Tongue (tissue), 1 donor: ENCODE measurements at regions not wholly inside any gene's neighbourhood (a gene's known extent, or its start where the extent isn't known, plus 50 kb on each side); places are given as distances from the start of the nearest gene placed in this dataset.
"Not testable (repeated sequence)": the region's sequence is repeated elsewhere in the genome, so short reads cannot be mapped to it uniquely, and the experiment has no call there.

Source experiments
- DNase-seq: peaks from one replicate; pipeline ENCODE4 v3.0.0-alpha.2; 2015

GRCh38 chr7:153012203-153012602 is 252.7 kb downstream of the ACTR3B start:
- DNase-seq = no peak

DNA sequence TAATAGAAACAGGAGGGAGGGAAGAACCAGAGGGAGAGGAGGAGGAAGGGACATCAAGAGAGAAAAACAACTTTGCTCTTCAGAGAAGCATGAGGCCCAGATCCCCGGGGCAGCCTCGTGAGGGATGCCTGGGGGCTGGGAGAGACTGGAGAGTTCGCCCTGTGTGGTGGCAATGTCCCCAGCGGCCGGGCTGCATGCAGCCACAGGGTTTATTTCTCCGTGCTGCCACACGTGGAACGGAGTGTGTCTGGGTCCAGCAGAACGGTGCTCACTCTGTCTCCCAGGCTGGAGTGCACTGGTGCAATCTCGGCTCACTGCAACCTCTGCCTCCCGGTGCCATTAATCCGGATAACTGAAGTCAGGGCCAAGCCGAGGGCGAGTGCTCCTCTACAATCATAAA is 257.7 kb downstream of the ACTR3B start:
- DNase-seq = no peak

DNA sequence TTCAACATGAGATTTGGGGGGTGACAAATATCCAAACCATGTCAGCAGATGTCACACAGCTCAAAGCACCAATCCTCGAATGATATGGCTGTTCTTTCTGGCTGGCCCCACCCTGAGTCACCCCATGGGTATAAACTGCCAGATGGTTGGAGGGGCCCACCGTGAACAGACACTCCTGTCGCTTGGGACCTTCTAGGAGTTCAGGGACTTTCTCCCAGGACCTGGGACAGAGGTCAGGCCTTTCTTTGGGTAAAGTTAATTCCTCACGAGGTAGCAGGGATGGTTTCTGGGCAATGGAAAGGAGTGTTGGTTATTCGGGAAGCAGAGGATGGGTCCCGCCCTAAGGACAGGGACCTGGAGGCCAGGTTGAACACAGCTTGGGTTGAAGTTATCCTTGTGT is 262.0 kb downstream of the ACTR3B start:
- DNase-seq = no peak

GRCh38 chr7:153022475-153023193 is 263.1 kb downstream of the ACTR3B start:
- DNase-seq = no peak

DNA sequence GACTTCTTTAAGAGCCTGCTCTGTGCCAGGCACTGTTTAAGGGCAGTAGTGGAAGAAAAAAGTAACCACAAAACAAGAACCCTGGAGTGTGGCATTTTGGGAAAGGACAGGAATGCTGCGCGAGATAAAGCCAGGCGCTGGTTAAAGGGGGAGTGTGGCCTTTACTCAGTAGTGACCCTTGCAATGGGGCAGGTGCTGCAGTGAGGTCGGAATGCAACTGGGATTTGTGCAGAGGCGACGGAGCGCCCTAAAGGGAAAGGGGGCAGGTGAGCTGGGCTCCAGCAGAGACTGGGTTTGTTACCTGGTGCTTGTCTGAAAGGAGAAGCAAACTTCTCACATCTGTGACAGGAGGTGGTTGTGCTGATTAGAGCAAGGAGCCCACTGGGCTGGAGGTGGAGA is 263.6 kb downstream of the ACTR3B start:
- no peak for DNase-seq

GRCh38 chr7:153027210-153027609 is 267.7 kb downstream of the ACTR3B start:
- DNase-seq = no peak

- DNase-seq = no peak
These were observed 268.4 kb downstream of the ACTR3B start for GRCh38 chr7:153027904-153028303.

GRCh38 chr7:153030976-153031375 is 271.4 kb downstream of the ACTR3B start:
- DNase-seq = no peak

DNA sequence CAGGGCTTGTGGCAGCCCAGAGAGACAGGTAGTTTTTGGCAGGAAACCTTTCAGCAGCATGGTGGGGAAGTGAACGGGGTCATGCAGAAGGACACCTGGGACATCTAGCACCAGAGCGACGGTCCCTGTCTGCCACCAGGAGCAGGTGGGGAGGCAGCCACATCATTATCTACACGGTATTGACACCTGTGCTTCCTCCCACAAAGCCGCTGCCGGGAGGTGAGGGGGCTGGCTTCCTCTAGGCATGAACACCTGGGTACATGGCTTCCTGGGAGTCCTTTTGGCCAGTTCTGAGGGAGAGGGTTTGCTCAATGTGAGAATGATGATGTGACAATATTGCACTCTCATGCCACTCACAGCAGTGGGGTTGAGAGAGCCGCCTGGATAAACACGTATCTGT is 275.2 kb downstream of the ACTR3B start:
- DNase-seq = no peak

- no peak for DNase-seq
These were observed 277.0 kb downstream of the ACTR3B start for GRCh38 chr7:153036396-153037063.

DNA sequence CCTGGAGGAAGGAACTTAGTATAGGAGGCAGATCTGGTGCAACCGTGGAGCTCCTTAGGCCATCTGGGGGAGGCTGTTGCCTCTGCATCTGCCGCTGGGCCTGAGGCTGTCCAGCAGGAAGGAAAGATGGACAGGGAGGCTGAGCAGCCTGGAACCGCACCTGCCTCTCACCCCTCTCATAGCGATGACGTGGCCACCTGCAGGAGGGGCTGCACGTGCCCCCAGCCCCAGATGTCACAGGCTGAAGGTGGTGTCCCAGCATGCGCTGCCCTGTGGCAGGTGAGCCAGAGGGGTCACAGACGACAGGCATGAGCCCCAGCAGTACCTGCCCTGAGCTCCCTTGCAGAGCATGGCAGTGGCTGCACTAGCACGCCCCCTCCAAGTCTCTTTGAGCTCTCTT is 283.9 kb downstream of the ACTR3B start:
- DNase-seq = no peak

- DNase-seq = no peak
These were observed 285.4 kb downstream of the ACTR3B start for GRCh38 chr7:153044981-153045380.

DNA sequence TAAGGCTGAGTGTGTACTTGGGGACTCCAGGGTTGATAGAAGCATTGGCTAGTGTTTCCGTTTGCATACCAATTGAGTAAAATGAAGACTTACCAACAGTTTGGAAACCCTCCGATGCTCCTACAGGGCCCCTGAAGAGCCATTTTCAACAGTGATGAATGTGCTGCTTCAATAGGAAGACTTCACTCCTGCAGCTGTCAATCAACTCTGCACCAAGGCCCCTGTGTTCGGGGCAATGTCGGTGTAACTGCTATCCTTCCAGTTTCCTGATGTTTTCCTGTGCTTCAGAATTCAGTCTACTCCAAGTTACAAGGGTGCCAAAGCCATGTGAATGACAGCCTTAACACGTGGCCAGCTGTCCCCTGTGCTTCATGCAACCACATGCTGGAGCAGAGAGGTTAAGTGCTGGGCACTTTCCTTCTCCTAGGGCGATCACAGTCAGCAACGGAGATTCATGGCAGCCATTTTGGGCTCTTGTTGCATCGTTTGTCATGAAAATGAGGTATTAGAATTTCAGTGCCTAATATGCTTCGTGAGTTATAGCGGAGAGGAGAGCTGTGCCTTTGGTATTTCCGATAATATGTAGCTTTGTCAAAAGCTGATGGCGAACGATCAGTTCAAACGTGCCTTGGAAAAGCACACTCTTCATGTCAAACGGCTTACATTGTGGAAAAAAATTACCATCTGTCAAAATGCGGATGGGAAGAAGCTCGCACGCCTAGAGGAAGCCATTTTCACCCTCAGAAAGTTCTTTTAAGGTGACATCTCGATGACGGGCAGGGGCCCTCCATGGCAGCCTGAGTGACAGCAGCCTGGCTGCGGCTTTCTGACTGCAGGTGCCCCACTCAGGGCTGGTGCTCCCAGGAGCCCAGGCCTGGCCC is 287.8 kb downstream of the ACTR3B start:
- no peak for DNase-seq

- DNase-seq = no peak
These were observed 292.7 kb downstream of the ACTR3B start for GRCh38 chr7:153052206-153052605.

GRCh38 chr7:153061910-153062528 is 302.5 kb downstream of the ACTR3B start:
- peak; percentile 58 for DNase-seq

GRCh38 chr7:153065051-153065450 is 305.5 kb downstream of the ACTR3B start:
- DNase-seq = no peak

DNA sequence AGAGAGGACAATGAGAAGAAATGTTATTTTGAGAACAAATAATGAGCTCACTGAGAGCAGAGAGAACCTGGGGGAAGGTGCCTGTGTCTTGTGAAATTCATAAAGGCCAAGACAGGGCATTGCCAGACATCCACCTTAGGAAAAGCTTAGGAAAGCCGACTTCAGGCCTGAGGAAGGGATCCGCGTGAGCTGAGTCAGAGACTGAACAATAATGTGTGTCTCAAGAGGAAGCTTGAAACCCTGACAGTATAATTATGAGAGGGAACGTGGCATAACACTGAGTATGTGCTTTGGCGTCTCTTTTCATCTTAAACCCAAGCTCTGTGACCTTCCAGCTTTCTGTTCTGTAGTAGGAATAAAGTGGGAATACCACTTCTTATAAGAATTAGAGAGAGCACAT is 307.2 kb downstream of the ACTR3B start:
- no peak for DNase-seq

DNA sequence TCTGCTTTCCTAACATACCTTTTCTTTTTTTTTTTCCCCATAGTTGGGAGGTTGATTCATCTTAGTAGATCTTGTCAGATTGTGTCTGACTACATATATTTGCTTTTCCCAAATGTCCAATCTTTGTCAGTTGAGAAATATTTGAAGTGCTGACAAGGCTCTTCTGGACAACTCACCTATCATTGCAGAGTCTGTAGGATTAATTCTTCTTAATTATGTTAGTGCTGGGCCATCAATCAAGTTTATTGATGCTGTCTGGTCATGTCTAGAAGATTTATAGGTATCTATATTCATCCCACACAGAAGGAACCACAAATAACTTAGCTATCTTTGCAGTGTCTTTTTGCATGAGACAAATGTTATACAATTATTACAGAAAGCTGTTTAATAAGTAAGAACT is 310.6 kb downstream of the ACTR3B start:
- no peak for DNase-seq

GRCh38 chr7:153072806-153073205 is 313.3 kb downstream of the ACTR3B start:
- no peak for DNase-seq

GRCh38 chr7:153076289-153076688 is 316.7 kb downstream of the ACTR3B start:
- not testable (repeated sequence) for DNase-seq

DNA sequence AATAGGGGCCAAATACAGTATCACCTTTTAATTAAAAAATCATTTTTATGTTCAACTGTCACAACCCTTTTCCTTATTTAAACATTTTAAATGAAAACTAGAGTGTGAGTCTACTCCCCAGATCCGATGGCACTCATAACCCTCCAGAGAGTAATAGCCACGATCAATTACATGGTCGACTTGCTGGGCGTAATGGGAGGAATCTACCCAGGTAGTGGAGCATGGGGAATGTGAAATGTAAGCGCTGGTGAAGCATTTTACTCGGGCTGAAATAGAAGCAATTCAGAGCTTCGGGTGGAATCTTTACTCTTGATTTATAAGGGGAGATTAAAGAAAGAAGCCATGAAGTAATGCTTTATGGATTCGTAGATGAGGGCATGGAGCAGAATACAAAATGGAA is 321.9 kb downstream of the ACTR3B start:
- DNase-seq = no peak

GRCh38 chr7:153084278-153084677 is 324.7 kb downstream of the ACTR3B start:
- DNase-seq = no peak

DNA sequence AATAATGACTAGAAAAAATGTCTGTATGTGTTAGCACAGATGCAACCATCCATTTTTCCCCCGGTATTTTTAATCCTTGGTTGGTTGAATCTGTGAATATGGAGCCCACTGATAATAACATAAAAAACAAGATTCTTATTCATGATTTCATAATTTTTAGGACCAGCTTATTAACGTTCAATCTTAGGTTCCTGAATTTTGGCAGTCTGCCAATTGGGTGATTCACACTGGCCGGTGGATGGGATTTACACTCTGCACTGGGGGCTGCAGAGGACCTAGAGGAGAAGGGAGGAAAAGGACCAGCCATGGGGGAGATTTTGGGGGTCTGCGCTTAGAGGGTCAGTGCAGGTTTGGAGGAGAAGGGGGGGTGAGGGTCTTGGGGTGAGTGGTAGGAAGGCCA is 327.9 kb downstream of the ACTR3B start:
- no peak for DNase-seq
